HG03460 (cell line): ENCODE measurements at regions not wholly inside any gene's neighbourhood (a gene's known extent, or its start where the extent isn't known, plus 50 kb on each side); places are given as distances from the start of the nearest gene placed in this dataset.

ENCODE experiments used
- ATAC-seq: cut with Tn5 transposase; IDR thresholded peaks from one replicate; pipeline ENCODE4 v1.9.1; 2021; ENCODE audit not compliant: unreplicated experiment

- no peak for ATAC-seq
These were observed 164.6 kb downstream of the IGLL1 start for GRCh38 chr22:23415490-23415851.

- ATAC-seq: no peak
These were observed 165.2 kb downstream of the IGLL1 start for GRCh38 chr22:23414727-23415489.

GRCh38 chr22:23411739-23412138, 168.4 kb downstream of the IGLL1 start:
- ATAC-seq: no peak

GRCh38 chr22:23410411-23410810, 169.7 kb downstream of the IGLL1 start:
- no peak for ATAC-seq

- ATAC-seq: no peak
These were observed 170.1 kb downstream of the IGLL1 start for GRCh38 chr22:23409976-23410375.

- ATAC-seq: no peak
These were observed 171.8 kb downstream of the IGLL1 start for GRCh38 chr22:23408321-23408720.

DNA sequence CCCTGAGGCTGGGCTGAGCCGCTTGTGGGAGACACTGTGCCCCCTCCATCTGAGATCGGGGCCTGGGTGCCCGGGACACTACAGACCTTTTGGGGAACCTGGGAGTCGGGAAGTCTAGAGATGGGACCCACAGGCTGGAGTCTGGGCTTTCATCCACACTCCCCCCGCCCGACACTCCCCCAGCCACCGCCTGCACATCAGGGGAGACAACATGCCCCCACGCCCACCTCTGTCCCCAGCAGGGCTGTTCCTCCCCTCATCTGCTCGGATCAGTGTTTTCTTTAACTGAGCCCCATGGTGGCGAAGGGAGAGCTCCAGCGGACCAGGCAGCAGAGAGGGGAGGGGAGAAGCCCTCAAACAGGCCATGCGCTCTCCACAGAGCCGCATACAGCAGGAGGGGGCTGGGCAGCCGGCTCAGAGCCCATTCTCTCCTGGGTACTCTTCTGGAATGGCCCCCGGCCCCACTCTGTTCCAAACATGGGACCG, 174.7 kb downstream of the IGLL1 start:
- ATAC-seq: no peak

GRCh38 chr22:23404689-23405365, 175.3 kb downstream of the IGLL1 start:
- ATAC-seq: no peak

- no peak for ATAC-seq
These were observed 176.1 kb downstream of the IGLL1 start for GRCh38 chr22:23403720-23404688.

DNA sequence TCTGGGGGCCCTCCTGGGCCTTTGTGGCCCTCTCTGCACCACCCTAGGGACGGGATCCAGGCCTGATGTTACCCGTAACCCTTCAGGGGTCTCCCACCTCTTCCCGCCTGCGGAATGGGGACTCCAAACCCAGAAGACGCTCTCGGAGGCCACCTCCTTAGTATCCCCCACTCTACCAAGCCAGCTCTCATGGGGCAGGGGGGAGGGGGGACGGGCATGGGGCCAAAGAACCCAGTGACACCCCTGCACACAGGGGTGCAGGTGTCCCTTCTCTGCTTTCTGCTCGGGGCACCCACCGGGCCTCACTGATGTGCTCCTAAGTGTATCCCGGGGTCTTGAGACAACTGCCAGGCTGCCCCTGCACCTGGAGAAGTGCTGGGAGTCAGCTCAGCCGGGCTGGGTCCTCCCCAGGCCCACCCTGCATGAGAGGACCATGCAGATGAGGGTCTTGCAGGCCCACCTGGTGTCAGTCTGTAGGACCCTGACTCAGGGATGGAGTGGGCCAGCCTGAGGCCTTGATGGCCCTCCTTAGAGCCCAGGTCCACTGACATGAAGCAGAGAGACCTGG, 176.9 kb downstream of the IGLL1 start:
- ATAC-seq: no peak

GRCh38 chr22:23402275-23403151, 177.6 kb downstream of the IGLL1 start:
- ATAC-seq: no peak

- ATAC-seq: no peak
These were observed 178.2 kb downstream of the IGLL1 start for GRCh38 chr22:23401910-23402274.

- no peak for ATAC-seq
These were observed 178.8 kb downstream of the IGLL1 start for GRCh38 chr22:23401111-23401909.

DNA sequence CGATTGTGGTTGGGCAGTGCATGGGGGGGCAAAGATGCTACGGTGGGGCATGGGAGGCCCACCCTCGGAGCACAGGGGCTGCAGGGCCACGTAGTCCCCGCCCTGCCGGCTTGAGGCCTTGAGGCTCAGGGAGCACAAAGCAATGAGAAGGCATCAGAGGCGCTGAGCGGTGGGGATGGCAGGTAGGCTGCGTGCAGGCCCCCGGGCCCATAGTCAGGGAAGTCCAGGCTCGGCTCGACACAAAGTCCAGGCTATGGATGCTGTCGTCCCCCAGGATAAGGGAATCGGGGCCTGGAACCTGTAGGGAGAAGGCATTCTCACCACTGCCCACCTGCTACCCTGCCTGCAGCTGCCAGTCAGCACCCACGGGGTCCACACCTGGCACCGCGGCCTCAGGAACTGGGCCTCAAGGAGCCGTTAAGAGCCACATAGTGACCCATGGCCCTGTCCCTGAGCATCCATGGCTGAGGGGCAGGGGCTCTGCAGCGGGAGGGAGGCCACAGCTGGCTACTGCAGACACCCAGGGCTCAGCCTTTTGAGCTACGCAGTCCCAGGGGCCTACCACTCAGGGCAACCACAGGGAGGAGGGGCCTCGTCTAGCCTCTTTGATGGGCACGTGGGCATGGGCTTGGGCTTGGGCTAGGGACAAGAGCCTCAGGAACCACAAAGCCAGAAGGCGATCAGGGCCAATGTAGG, 179.7 kb downstream of the IGLL1 start:
- no peak for ATAC-seq

GRCh38 chr22:23399367-23400285, 180.5 kb downstream of the IGLL1 start:
- ATAC-seq: no peak

GRCh38 chr22:23398701-23399366, 181.3 kb downstream of the IGLL1 start:
- ATAC-seq: no peak
